GM12892 (cell line): ENCODE measurements at regions not wholly inside any gene's neighbourhood (a gene's known extent, or its start where the extent isn't known, plus 50 kb on each side); places are given as distances from the start of the nearest gene placed in this dataset.

Source experiments
- DNase-seq: peaks from one replicate; pipeline ENCODE4 v3.0.0; 2011; ENCODE audit not compliant: insufficient read length
- FAIRE-seq: peaks from 2 replicates; lab custom pipeline; 2011; peaks lifted over from hg19 to GRCh38; lab: Jason Lieb, UNC
- POLR2A ChIP-seq: IDR thresholded peaks from 2 replicates; pipeline ENCODE4 v1.6.1; 2011; ENCODE audit warnings: low read depth, low read length, control low read depth
- POLR2AphosphoS5 ChIP-seq: IDR thresholded peaks from 2 replicates; pipeline ENCODE4 v1.6.1; 2011; ENCODE audit warnings: low read depth, low read length, control low read depth
- TAF1 ChIP-seq: IDR thresholded peaks from 2 replicates; pipeline ENCODE4 v1.6.1; 2011; ENCODE audit warnings: low read depth, mild to moderate bottlenecking, control low read depth, low read length, borderline replicate concordance

DNA sequence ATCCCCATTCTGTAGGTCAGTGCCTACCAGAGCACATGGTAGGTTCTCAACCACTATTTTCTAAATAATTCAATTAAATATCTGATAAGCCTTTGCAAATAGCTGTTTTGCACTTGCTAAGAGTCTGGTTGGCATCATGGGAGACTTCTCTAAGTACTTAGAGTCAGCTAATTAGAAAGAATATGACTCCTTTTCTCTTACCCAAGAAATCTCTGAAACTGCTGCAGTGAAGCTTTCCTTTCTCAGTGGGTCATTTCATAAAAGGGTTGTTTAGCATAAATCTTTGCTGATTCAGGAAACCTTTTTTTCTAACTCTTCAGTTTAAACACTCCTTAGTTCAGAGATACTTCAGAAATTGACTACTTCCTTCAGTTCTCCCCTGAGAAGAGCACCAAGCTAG lies 438.9 kb downstream of the ADRA2A start:
- FAIRE-seq = no peak
- no peak for DNase-seq
- TF ChIP-seq POLR2A (no peak), TAF1 (no peak), POLR2AphosphoS5 (no peak)

DNA sequence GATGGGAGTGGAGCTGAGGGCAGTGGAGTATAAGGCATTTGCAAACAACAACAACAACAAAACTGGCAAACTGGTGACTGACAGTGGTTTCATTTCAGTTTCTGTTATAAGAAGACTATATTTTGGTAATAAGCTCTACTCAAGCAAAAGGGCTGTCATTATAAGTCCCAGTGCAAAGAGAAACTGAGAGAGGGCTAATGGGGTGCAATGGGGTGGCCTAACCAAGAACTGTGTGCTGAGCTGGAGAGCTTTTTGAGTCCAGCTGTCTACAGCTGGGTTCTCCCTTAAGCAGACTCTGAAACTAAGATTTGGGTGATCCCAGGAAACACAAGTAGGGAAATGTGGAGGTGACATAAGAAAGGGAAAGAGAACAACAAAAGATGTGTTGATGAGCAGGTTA lies 439.3 kb downstream of the ADRA2A start:
- TF ChIP-seq POLR2A (no peak), POLR2AphosphoS5 (no peak), TAF1 (no peak)
- FAIRE-seq (no peak), DNase-seq (no peak)

DNA sequence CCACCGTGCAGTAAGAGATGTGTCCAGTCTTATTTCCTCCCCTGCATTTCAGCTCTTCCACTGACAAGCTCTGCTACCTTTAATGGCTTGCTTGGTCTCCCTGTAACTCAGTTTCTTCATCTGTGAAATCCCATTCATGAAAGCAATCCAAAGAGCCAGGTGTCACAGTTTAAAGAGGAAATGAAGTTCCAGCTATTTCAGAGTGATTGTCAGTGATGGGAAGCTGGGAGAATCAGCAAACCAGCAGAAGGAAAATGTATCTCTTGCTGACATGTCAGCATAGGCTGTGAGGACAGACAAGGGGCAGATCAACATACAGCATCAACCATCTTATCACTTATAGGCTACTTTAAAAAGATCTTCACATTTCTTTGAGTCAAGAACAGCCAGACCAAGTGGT lies 445.3 kb downstream of the ADRA2A start:
- TF ChIP-seq POLR2AphosphoS5 (no peak), POLR2A (no peak), TAF1 (no peak)

DNA sequence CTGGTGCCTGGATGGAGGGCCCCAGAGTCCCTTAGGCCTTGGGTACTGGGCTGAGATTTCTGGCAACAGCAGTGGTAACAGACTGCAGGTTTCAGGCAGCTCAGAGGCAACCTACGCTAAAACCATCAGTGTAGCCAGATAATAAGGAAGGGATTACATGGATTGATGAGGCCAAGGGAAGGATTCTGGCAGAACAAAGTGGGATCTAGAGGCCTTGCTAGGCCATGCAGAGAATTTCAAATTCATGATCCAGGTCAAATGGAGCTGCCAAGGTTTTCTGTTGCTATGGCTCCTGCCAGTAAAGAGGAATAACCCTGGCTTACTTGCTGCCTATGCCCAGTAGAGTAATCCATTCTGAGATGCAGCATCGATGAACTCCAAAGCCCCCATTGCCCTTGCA lies 445.7 kb downstream of the ADRA2A start:
- no peak for FAIRE-seq
- TF ChIP-seq TAF1 = no peak
- TF ChIP-seq POLR2AphosphoS5 = no peak
- TF ChIP-seq POLR2A = no peak
- DNase-seq = no peak

More for the DNA sequence above, 445.3 kb downstream of the ADRA2A start:
- DNase-seq = no peak
- FAIRE-seq = no peak

DNA sequence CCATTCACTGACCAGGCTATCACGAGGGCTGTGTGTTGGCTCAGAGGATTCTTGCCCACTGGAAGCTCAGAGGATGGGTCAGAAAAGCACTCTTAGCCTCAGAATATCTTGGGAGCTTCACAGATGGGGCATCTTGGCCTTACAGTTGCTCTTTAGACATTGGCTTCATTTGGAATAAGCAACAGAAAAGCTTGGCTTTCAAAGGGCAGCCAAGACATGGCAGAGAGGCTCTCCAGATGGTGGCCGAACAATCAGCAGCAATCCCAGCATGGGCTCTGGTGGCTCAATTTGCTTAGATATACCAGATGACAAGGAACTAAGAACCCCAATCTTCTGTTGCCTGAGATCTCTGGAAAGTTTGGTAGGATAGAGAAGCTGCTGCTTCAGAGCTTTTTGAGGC lies 446.2 kb downstream of the ADRA2A start:
- FAIRE-seq (no peak), DNase-seq (no peak)

DNA sequence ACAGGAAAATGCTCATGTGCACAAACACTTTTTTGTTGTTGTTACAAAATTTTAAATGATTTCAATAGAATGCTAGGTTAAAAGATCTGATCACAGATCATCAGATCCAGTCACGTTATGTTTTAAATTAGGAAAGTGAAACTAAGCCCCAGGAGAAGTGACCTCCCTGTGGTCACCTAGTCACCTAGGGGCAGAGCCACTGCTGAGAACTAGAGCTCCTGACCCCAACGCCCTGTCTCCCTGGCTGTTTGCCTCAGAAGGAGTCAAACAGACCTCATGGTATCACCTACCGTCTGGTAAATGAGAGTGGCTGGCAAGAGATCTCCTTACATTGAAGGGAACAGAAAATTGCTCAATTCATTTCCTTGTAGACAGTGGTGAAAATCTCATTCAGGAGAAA lies 447.3 kb downstream of the ADRA2A start:
- no peak for FAIRE-seq
- DNase-seq = no peak
- TF ChIP-seq TAF1 = no peak
- TF ChIP-seq POLR2A = no peak

More for the DNA sequence above, 446.2 kb downstream of the ADRA2A start:
- no peak for TF ChIP-seq TAF1

DNA sequence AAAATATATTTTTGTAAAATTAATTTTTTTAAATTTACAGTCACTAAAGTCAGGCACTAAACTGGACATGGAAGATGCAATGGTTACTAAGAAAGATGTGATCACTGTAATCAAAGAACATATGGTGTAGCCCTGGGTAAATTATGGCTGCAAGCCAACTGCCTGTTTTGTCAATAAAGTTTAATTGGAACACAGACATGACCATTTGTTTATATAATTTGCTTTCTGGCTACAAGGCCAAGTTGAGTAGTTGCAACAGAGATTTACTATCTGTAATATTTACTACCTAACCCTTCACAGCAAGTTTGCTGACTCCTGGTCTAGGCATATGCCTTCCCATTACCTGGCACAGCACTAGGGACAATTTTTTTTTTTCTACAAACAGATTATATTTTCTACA lies 448.9 kb downstream of the ADRA2A start:
- no peak for DNase-seq
- no peak for FAIRE-seq
- TF ChIP-seq TAF1 (no peak), POLR2AphosphoS5 (no peak), POLR2A (no peak)

DNA sequence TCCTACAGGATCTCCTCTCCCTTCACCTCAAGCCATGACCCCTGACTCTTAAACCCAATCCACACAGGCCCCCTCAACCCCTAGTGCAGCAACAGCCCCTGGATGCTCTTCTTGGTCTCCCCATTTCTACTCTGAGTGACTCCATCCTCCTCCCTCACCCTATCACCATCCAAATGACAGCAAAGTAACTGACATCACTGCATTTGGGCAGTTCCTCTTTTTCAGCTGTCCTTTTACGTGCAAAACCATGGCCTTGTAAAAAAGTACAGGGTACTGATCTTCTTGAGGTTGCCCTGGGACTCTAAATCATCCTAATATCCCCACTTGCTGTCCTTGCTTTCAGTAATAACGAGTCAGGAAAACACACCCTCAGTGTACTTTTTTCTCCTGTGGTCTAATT lies 454.9 kb downstream of the ADRA2A start:
- DNase-seq (no peak), FAIRE-seq (no peak)
- TF ChIP-seq TAF1 (no peak), POLR2A (no peak), POLR2AphosphoS5 (no peak)

DNA sequence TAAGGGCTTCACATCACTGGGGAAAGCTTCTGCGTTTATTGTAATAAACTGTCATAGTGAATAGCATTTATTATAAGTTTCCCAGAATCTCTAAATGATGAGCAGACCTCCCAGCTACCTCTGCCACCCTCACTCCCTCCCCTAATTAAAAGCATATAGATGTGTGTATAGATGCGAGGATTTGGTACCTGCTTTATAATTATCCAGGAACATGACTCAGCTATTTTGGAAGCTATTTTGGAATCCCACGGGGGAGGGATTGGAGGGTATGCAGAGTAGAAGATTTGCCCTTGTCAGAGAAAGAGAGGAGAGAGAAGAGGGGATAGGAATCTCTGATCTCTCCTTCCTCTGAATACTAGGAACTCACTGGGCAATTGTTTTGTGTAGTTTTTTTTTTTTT lies 455.3 kb downstream of the ADRA2A start:
- DNase-seq (no peak), FAIRE-seq (no peak)
- TF ChIP-seq POLR2A (no peak), TAF1 (no peak), POLR2AphosphoS5 (no peak)

DNA sequence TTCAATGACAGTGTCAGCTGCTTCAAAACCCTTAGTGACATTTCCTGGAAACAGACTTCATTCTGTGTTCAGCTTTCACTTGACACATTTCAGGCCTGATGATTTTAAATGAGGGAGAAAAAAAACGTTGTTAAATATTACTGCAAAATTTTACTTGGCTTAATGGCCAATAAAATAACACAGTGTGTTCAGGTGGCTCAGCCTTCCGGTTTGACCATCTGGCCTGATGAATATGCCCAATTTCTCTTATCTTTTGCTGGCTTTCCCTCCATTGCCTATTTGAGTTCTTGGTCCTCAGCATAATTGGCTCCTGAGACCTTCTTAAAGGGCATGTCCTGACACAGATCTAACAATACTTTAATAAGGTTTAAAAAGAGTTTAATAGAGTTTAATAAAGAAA lies 462.4 kb downstream of the ADRA2A start:
- no peak for TF ChIP-seq POLR2A
- TF ChIP-seq POLR2AphosphoS5 = no peak
- no peak for TF ChIP-seq TAF1
- FAIRE-seq (no peak), DNase-seq (no peak)

DNA sequence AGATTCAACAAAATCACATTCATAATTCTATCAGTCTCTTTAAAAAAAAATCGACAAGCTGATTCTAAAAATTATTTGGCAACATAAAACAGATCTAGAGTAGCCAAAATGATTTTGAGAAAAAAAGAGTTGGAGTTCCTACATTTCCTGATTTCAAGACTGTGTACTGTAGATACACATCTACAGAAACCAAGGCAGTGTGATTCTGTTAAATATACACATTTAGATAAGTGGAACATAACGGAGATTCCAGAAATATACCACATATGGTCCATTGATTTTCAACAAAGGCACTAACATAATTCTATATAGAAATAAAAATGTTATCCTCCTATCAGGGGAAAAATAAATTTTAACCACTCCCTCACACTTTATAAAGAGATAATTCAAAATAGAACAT lies 467.0 kb downstream of the ADRA2A start:
- TF ChIP-seq POLR2AphosphoS5 (no peak), POLR2A (no peak), TAF1 (no peak)
- DNase-seq (no peak), FAIRE-seq (no peak)

DNA sequence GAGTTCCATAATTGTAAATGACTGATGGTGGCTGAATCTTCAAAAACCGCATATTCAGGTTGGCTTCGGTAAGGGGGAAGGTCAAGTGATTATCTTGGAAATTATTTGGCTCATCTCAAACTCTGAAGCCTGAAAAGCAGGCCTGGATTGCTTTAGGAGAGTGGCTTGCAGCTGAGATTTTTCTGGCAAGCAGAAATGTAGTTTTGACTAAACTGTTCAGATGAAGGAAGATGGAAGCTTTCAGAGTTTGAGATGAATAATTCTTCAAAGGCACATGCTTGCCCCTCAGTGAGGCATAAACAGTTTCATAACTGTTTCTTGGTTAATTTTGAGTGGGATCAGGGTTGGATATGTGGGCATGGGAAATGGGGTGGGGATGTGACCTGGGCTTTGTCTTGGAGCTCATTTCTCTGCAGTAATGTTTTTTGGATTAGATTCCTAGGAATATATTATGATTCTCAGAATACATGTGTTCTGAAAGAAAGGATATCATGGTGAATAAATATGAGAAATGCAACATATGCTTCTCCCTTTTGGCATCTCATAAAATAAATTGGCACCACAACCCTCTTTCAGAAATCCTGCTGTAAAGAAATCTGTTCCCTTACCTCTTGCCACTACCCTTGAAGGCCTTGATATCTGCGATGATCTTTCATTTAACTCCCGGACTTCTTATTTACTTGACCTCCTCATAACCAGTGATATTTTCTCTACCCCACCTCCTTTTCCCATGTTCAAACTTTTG lies 469.2 kb downstream of the ADRA2A start:
- FAIRE-seq (no peak), DNase-seq (no peak)
- TF ChIP-seq POLR2A (no peak), TAF1 (no peak), POLR2AphosphoS5 (no peak)
